HepG2 (cell line): ENCODE measurements at regions not wholly inside any gene's neighbourhood (a gene's known extent, or its start where the extent isn't known, plus 50 kb on each side); places are given as distances from the start of the nearest gene placed in this dataset.

Experiments used
- AKAP8 ChIP-seq: sonication (generic); formaldehyde crosslinking; IDR thresholded peaks from 2 replicates; pipeline ENCODE4 v1.5.1; 2020; ENCODE audit warnings: mild to moderate bottlenecking, missing genetic modification reagents
- BORCS8-MEF2B ChIP-seq: sonication (generic); formaldehyde crosslinking; IDR thresholded peaks from 2 replicates; pipeline ENCODE4 v1.8.0; 2022; ENCODE audit warnings: mild to moderate bottlenecking, missing genetic modification reagents
- DMAP1 ChIP-seq: IDR thresholded peaks from 2 replicates; pipeline ENCODE4 v1.6.1; 2016
- FOXA3 ChIP-seq: IDR thresholded peaks from 2 replicates; pipeline ENCODE4 v1.6.1; 2016; ENCODE audit warnings: missing genetic modification reagents, missing compliant biosample characterization
- FOXJ3 ChIP-seq: sonication (generic); formaldehyde crosslinking; IDR thresholded peaks from 2 replicates; pipeline ENCODE4 v1.4.0; 2020; ENCODE audit warnings: missing genetic modification reagents, mild to moderate bottlenecking, borderline replicate concordance
- GMEB1 ChIP-seq: sonication (generic); formaldehyde crosslinking; IDR thresholded peaks from 2 replicates; pipeline ENCODE4 v1.5.1; 2020; ENCODE audit warnings: missing genetic modification reagents, mild to moderate bottlenecking, borderline replicate concordance
- GTF2F1 ChIP-seq: fragments of 150-350 bp; IDR thresholded peaks from 2 replicates; pipeline ENCODE4 v1.6.1; 2014; ENCODE audit warnings: low read length
- KMT2B ChIP-seq: IDR thresholded peaks from 2 replicates; pipeline ENCODE4 v1.6.1; 2016; ENCODE audit warnings: missing genetic modification reagents, missing compliant biosample characterization
- NONO ChIP-seq, 2 experiments: fragments of 450-650 bp in 1 of 2; sonication (generic) in 1 of 2; formaldehyde crosslinking in 1 of 2; IDR thresholded peaks in 1 of 2; conservative IDR thresholded peaks in 1 of 2; 2 replicates each; pipeline versions ENCODE4 v1.6.1 to v1.8.0; 2017 to 2022; ENCODE audit warnings: mild to moderate bottlenecking in 1 of 2, missing genetic modification reagents in 1 of 2, moderate library complexity in 1 of 2
- PHF21A ChIP-seq: sonication (generic); formaldehyde crosslinking; IDR thresholded peaks from 2 replicates; pipeline ENCODE4 v1.5.0; 2020; ENCODE audit warnings: mild to moderate bottlenecking, missing genetic modification reagents
- PHF8 ChIP-seq: sonication (generic); formaldehyde crosslinking; IDR thresholded peaks from 2 replicates; pipeline ENCODE4 v1.5.0; 2020; ENCODE audit warnings: missing genetic modification reagents
- SPEN ChIP-seq: sonication (generic); formaldehyde crosslinking; IDR thresholded peaks from 2 replicates; pipeline ENCODE4 v1.5.1; 2020; ENCODE audit warnings: low read depth, mild to moderate bottlenecking, missing genetic modification reagents
- TFAP4 ChIP-seq: sonication (generic); IDR thresholded peaks from 2 replicates; pipeline ENCODE4 v1.6.1; 2016; ENCODE audit warnings: low read depth, borderline replicate concordance
- ZBTB25 ChIP-seq: IDR thresholded peaks from 2 replicates; pipeline ENCODE4 v1.6.1; 2018; ENCODE audit warnings: missing genetic modification reagents
- ZBTB3 ChIP-seq: sonication (generic); formaldehyde crosslinking; IDR thresholded peaks from 2 replicates; pipeline ENCODE4 v1.4.0; 2020; ENCODE audit warnings: low read depth, mild to moderate bottlenecking, moderate library complexity, missing genetic modification reagents, borderline replicate concordance
- ZMYM2 ChIP-seq: sonication (generic); formaldehyde crosslinking; IDR thresholded peaks from 2 replicates; pipeline ENCODE4 v1.8.0; 2022; ENCODE audit warnings: mild to moderate bottlenecking, missing genetic modification reagents
- ZMYM3 ChIP-seq: sonication (generic); formaldehyde crosslinking; IDR thresholded peaks from 2 replicates; pipeline ENCODE4 v1.5.1; 2020; ENCODE audit warnings: mild to moderate bottlenecking, missing genetic modification reagents
- ZNF101 ChIP-seq: sonication (generic); formaldehyde crosslinking; IDR thresholded peaks from 2 replicates; pipeline ENCODE4 v1.4.0; 2020; ENCODE audit warnings: mild to moderate bottlenecking, low read depth, missing genetic modification reagents, borderline replicate concordance
- ZNF382 ChIP-seq: sonication (generic); formaldehyde crosslinking; IDR thresholded peaks from 2 replicates; pipeline ENCODE4 v1.5.0; 2020; ENCODE audit warnings: missing genetic modification reagents, mild to moderate bottlenecking, borderline replicate concordance
- ZNF572 ChIP-seq: sonication (generic); formaldehyde crosslinking; IDR thresholded peaks from 2 replicates; pipeline ENCODE4 v1.5.1; 2020; ENCODE audit warnings: mild to moderate bottlenecking, missing genetic modification reagents
- ZNF639 ChIP-seq: conservative IDR thresholded peaks from 2 replicates; pipeline ENCODE4 v1.6.1; 2018; ENCODE audit warnings: missing genetic modification reagents
- ZNF644 ChIP-seq: IDR thresholded peaks from 2 replicates; pipeline ENCODE4 v1.6.1; 2016; ENCODE audit warnings: low read depth
- ZSCAN21 ChIP-seq: sonication (generic); formaldehyde crosslinking; IDR thresholded peaks from 2 replicates; pipeline ENCODE4 v1.8.0; 2022; ENCODE audit warnings: mild to moderate bottlenecking, missing genetic modification reagents, moderate library complexity, borderline replicate concordance

- TF ChIP-seq ZNF101, result no peak
- TF ChIP-seq BORCS8-MEF2B, result 0 out of 2 replicates have a peak, but pooled peaks have one; percentile 32
- no peak for TF ChIP-seq ZMYM2 (CRISPR knock-in tag)
- TF ChIP-seq PHF21A (CRISPR knock-in tag), result no peak
- no peak for TF ChIP-seq FOXJ3
- TF ChIP-seq ZNF572 (CRISPR knock-in tag), result 0 out of 2 replicates have a peak, but pooled peaks have one; percentile 60
- no peak for TF ChIP-seq ZSCAN21 (CRISPR knock-in tag)
- no peak for TF ChIP-seq AKAP8 (CRISPR knock-in tag)
- TF ChIP-seq NONO (IDR thresholded peaks at IDR 0.05), result no peak
- peak; percentile 37; the same call in 1 of the 2 replicates for TF ChIP-seq NONO (CRISPR knock-in tag; conservative IDR thresholded peaks at IDR 0.05)
- TF ChIP-seq DMAP1 (CRISPR knock-in tag), result 0 out of 2 replicates have a peak, but pooled peaks have one; percentile 28
- TF ChIP-seq PHF8, result peak; percentile 42
- TF ChIP-seq ZBTB25 (CRISPR knock-in tag), result no peak
- peak; percentile 15; the same call in 1 of the 2 replicates for TF ChIP-seq TFAP4
- no peak for TF ChIP-seq GTF2F1
- TF ChIP-seq GMEB1 (CRISPR knock-in tag), result no peak
- TF ChIP-seq FOXA3 (CRISPR knock-in tag), result peak; percentile 49
- TF ChIP-seq ZBTB3 (CRISPR knock-in tag), result 0 out of 2 replicates have a peak, but pooled peaks have one; percentile 23
- TF ChIP-seq ZNF639 (CRISPR knock-in tag), result no peak
- TF ChIP-seq ZNF382 (CRISPR knock-in tag), result no peak
- TF ChIP-seq ZNF644, result no peak
- TF ChIP-seq SPEN (CRISPR knock-in tag), result peak; percentile 51; the same call in 1 of the 2 replicates
- TF ChIP-seq KMT2B (CRISPR knock-in tag), result no peak
- TF ChIP-seq ZMYM3 (CRISPR knock-in tag), result peak; percentile 1; the same call in 1 of the 2 replicates
These were observed 367.9 kb upstream of the PROK2 start (continued) for GRCh38 chr3:72152551-72153476.
